Adrenal gland (tissue), 9 donors: ENCODE measurements at regions not wholly inside any gene's neighbourhood (a gene's known extent, or its start where the extent isn't known, plus 50 kb on each side); places are given as distances from the start of the nearest gene placed in this dataset.
A peak's percentile ranks its signal among the peaks of the same experiment; 100 is the strongest.

Experiments used
- DNase-seq, 7 donors: peaks; one replicate each; pipeline ENCODE4 v3.0.0-alpha.2; 2019 to 2020
- H3K27ac ChIP-seq, 5 donors: fragments of 200-600 bp; sonication (generic) in 4 of 5; 1 replicate in 3 of 5; 2 replicates in 2 of 5; pipeline versions ENCODE4 v1.5.1 to v1.8.0; 2016 to 2020; ENCODE audit warnings: mild to moderate bottlenecking in 1 of 5
- H3K27me3 ChIP-seq: fragments of 200-600 bp; 2 replicates; pipeline ENCODE4 v1.8.0; 2021
- H3K36me3 ChIP-seq, 2 donors: fragments of 200-600 bp; replicated peaks in 1 of 2; 1 replicate in 1 of 2; 2 replicates in 1 of 2; pipeline versions ENCODE4 v1.5.1 to v1.8.0; 2018 to 2022
- H3K4me1 ChIP-seq, 2 donors: fragments of 200-600 bp; replicated peaks in 1 of 2; 1 replicate in 1 of 2; 2 replicates in 1 of 2; pipeline versions ENCODE4 v1.5.1 to v1.8.0; 2018 to 2021
- H3K4me3 ChIP-seq, 4 donors: fragments of 200-600 bp; sonication (generic) in 3 of 4; one replicate each; pipeline ENCODE4 v1.5.1; 2016 to 2018
- H3K9me3 ChIP-seq, 3 donors: fragments of 200-600 bp; sonication (generic) in 1 of 3; replicated peaks in 1 of 3; 1 replicate in 2 of 3; 2 replicates in 1 of 3; pipeline versions ENCODE4 v1.5.1 to v1.8.0; 2016 to 2021
- POLR2A ChIP-seq, 2 donors: fragments of 450-650 bp; IDR thresholded peaks; one replicate each; pipeline ENCODE4 v1.6.1; 2017; ENCODE audit warnings: antibody characterized with exemption in 2 of 2, mild to moderate bottlenecking in 2 of 2, moderate library complexity in 1 of 2
- WGBS, 4 donors: extraction: QIAGEN DNeasy Blood & Tissue Kit in 2 of 4; methylation state at CpG; one replicate each; pipeline versions ENCODE4 v1.1.5 to v1.1.7; 2013 to 2017; 5-methylcytosine and 5-hydroxymethylcytosine counted together
- intact Hi-C, 2 donors: fragments of 100-400 bp; cut with DNase I; formaldehyde crosslinking; loops; one replicate each; pipeline versions ENCODE4 v1.14.1 to v1.15.0; 2022 to 2023
- TF ChIP-seq, protein P1 (sequence below), 6 experiments: fragments of 450-650 bp in 4 of 6; fragments of 200-600 bp in 2 of 6; sonication (generic) in 1 of 6; IDR thresholded peaks; 1 replicate in 5 of 6; 2 replicates in 1 of 6; pipeline versions ENCODE4 v1.5.1 to v1.8.0; 2016 to 2021; ENCODE audit warnings: antibody characterized with exemption in 6 of 6, mild to moderate bottlenecking in 2 of 6, moderate library complexity in 1 of 6
- donor health status: healthy with polysubstance abuse.
- donor health status: Bipolar disorder and iron deficiency.
- donor health status: DM: yes; HTN: yes; CAD: no.
- donor health status: DM: no; HTN: no; CAD: no.
- donor health status: DM: no; HTN: no; CAD: no.

DNA sequence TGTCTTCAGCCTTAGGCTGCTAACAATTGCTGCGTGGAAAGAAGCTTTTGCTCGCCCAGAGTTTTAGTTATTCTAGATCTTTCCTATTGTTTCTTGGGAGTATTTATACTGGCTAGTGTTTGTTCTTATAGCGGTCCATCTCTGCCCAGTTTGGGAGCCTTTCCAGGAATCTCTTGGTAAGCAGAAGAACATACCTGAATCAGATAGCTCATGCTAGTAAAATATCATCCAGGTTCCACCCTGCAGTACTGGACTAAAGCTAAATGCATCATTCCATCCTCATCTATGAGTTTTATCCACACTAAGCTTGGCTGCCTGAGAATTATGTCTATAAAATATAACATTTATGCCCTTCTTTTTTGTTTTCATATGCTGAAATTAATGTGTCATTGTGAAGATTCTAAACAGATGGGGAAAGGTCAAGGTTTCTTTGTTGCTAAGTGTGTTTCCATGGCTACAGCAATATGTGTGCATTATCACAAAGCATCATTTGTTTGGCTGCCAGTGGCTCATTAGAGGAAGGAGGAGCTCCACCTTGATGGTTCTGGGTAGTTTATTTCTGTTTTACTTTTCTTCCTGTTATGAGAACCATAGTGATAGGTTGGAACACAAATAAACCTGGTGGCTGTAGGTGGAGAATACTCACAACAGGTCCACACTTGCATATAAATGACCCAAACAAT lies 182.8 kb downstream of the PIK3C3 start:
- Histone ChIP-seq H3K4me1 (no peaks in the 10 kb centered on the region), H3K27ac (no peak overlapping the region), H3K4me3 (no peak overlapping the region), H3K9me3 (no peaks in the 10 kb centered on the region), H3K27me3 (no peaks in the 10 kb centered on the region), H3K36me3 (no peaks in the 10 kb centered on the region)
- intact Hi-C loops = no loop called here
- DNase-seq = no peak
- no peak for TF ChIP-seq POLR2A (IDR thresholded peaks at IDR 0.05)
- TF ChIP-seq, protein P1, sequence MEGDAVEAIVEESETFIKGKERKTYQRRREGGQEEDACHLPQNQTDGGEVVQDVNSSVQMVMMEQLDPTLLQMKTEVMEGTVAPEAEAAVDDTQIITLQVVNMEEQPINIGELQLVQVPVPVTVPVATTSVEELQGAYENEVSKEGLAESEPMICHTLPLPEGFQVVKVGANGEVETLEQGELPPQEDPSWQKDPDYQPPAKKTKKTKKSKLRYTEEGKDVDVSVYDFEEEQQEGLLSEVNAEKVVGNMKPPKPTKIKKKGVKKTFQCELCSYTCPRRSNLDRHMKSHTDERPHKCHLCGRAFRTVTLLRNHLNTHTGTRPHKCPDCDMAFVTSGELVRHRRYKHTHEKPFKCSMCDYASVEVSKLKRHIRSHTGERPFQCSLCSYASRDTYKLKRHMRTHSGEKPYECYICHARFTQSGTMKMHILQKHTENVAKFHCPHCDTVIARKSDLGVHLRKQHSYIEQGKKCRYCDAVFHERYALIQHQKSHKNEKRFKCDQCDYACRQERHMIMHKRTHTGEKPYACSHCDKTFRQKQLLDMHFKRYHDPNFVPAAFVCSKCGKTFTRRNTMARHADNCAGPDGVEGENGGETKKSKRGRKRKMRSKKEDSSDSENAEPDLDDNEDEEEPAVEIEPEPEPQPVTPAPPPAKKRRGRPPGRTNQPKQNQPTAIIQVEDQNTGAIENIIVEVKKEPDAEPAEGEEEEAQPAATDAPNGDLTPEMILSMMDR (IDR thresholded peaks at IDR 0.05) = no peak
- 83 to 88% (median 85%) methylated on average over 3 of the region's 3 CpGs for WGBS, 4 donors

DNA sequence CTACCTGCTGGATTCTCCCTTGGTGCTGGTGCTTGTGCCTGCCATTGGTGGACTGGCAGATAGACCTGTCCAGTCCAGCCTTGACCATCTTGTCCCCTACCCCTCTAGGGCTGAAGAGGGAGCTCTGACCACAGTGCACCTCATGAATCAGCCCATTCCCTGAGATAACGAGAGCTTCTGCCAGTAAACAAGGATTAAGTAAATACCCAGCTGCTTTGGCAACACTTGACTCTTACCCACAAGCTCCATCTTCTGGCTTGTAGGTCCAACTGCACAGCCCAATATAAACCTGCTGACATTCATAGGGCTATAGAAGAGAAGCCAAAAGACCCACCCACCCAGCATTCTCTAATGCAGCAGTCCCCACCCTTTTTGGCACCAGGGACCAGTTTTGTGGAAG lies 186.4 kb downstream of the PIK3C3 start:
- no peaks in the 10 kb centered on the region for H3K4me1 ChIP-seq
- intact Hi-C loops = no loop called here
- TF ChIP-seq, protein P1 (IDR thresholded peaks at IDR 0.05) = peak in 3 of 6 experiments; percentile 20 to 32 (median 28)
- no peak for TF ChIP-seq POLR2A (IDR thresholded peaks at IDR 0.05)

DNA sequence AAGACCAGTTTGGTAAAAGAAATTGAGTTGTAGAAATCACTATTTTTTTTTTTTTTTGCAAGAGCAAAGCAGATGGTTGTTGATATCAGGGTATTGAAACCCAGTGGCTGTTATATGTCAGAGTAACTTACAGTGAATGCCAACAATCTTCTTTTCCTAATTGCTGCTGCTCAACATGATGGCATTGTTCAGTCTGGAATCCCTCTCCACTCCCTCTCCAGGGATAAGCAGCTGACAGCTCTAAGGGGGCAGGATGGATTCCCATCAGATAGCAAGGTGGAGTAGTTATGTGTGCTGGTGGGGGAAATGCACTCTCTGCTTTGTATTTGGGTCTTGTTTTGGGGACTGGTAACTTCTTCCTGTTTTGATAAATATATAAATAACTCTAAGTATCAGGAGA lies 200.0 kb downstream of the PIK3C3 start:
- Histone ChIP-seq H3K27me3 (no peaks in the 10 kb centered on the region), H3K9me3 (no peaks in the 10 kb centered on the region), H3K4me1 (no peaks in the 10 kb centered on the region), H3K36me3 (no peaks in the 10 kb centered on the region), H3K27ac (no peak overlapping the region), H3K4me3 (no peak overlapping the region)
- intact Hi-C loops = no loop called here
- TF ChIP-seq, protein P1 (IDR thresholded peaks at IDR 0.05) = no peak
- TF ChIP-seq POLR2A (IDR thresholded peaks at IDR 0.05) = no peak
- no peak for DNase-seq

More for the DNA sequence above, 186.4 kb downstream of the PIK3C3 start:
- Histone ChIP-seq H3K4me3 (no peak overlapping the region), H3K9me3 (no peaks in the 10 kb centered on the region), H3K36me3 (no peaks in the 10 kb centered on the region), H3K27ac (no peak overlapping the region), H3K27me3 (no peaks in the 10 kb centered on the region)
- 28 to 67% (median 50%) methylated on average over 1 of the region's 1 CpG for WGBS, 4 donors
- DNase-seq = peak in 3 of 7 donors; percentile 9 to 15 (median 12)

DNA sequence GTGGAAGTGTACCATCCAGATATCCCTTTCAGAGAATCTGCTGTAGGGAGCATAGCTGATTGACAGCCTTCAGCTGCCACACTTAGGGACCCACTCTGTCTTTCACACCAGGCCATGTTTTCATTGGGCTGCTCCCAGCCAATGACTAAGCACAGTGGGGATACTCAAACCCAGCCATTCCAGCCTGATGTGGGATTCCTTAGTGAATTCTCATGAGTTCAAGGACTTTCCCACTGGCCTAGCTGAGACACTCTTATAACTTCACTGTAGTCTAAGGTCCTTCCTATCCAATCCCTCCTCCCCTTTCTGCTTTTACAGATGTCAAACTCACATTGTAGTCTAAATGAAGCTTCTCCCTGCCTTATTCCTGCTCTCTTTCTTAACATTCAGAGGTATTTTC lies 201.2 kb downstream of the PIK3C3 start:
- Histone ChIP-seq H3K36me3 (no peaks in the 10 kb centered on the region), H3K9me3 (no peaks in the 10 kb centered on the region)
- TF ChIP-seq POLR2A (IDR thresholded peaks at IDR 0.05) = no peak
- TF ChIP-seq, protein P1 (IDR thresholded peaks at IDR 0.05) = no peak

More for the DNA sequence above, 201.2 kb downstream of the PIK3C3 start:
- DNase-seq = no peak
- H3K27ac ChIP-seq = no peak overlapping the region
- no peaks in the 10 kb centered on the region for H3K27me3 ChIP-seq
- H3K4me3 ChIP-seq = no peak overlapping the region
- no peaks in the 10 kb centered on the region for H3K4me1 ChIP-seq
- intact Hi-C loops = no loop called here
